Effector memory CD4-positive, alpha-beta T cell (primary cell): ENCODE measurements at regions not wholly inside any gene's neighbourhood (a gene's known extent, or its start where the extent isn't known, plus 50 kb on each side); places are given as distances from the start of the nearest gene placed in this dataset.

Experiments used
- DNase-seq, 3 donors: peaks; one replicate each; pipeline ENCODE4 v3.0.0-alpha.2; 2020
- H3K27ac ChIP-seq: 2 replicates; pipeline ENCODE4 v1.7.0; 2013; ENCODE audit warnings: mild to moderate bottlenecking, low read length, moderate library complexity; ENCODE audit not compliant: insufficient read depth, poor library complexity, severe bottlenecking
- H3K27me3 ChIP-seq: replicated peaks from 2 replicates; pipeline ENCODE4 v1.7.0; 2013; ENCODE audit warnings: mild to moderate bottlenecking, low read length; ENCODE audit not compliant: insufficient read depth, control insufficient read depth, poor library complexity, severe bottlenecking
- H3K36me3 ChIP-seq: 2 replicates; pipeline ENCODE4 v1.7.0; 2013; ENCODE audit warnings: mild to moderate bottlenecking, low read length, moderate library complexity; ENCODE audit not compliant: control insufficient read depth, insufficient read depth
- H3K4me1 ChIP-seq: 2 replicates; pipeline ENCODE4 v1.7.0; 2013; ENCODE audit warnings: low read length, mild to moderate bottlenecking; ENCODE audit not compliant: control insufficient read depth, insufficient read depth, poor library complexity, severe bottlenecking
- H3K4me3 ChIP-seq: 2 replicates; pipeline ENCODE4 v1.7.0; 2013; ENCODE audit warnings: low read length, low read depth, mild to moderate bottlenecking; ENCODE audit not compliant: insufficient read depth, poor library complexity, severe bottlenecking
- H3K9me3 ChIP-seq: 2 replicates; pipeline ENCODE4 v1.7.0; 2013; ENCODE audit warnings: mild to moderate bottlenecking, low read length, moderate library complexity; ENCODE audit not compliant: control insufficient read depth

GRCh38 chr6:91310178-91310577, 723.3 kb upstream of the MAP3K7 start:
- H3K4me3 ChIP-seq, result no peak overlapping the region
- no peaks in the 10 kb centered on the region for H3K27me3 ChIP-seq
- H3K36me3 ChIP-seq, result no peaks in the 10 kb centered on the region
- no peaks in the 10 kb centered on the region for H3K9me3 ChIP-seq
- no peaks in the 10 kb centered on the region for H3K4me1 ChIP-seq
- no peak overlapping the region for H3K27ac ChIP-seq
- DNase-seq, result no peak

DNA sequence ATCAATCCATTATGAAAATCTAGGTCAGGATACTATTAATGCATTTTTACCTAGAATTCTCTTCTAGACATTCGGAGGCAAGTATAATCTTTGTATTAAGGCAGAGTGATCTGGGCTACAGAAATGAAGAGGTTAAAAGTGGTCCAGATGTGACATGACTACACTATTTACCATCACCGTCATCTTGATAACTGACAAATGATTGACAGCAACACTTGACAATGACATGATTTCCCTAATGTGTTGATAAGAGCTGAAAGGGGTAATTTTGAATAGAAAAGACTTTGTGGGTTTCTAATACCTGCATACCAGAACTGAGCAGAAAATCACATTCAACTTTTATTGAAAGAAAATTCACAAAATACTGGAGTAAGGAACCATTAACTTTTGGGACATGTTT, 718.9 kb upstream of the MAP3K7 start:
- no peaks in the 10 kb centered on the region for H3K36me3 ChIP-seq
- no peak overlapping the region for H3K27ac ChIP-seq
- no peaks in the 10 kb centered on the region for H3K9me3 ChIP-seq
- no peaks in the 10 kb centered on the region for H3K4me1 ChIP-seq
- H3K4me3 ChIP-seq, result no peak overlapping the region
- DNase-seq, result no peak
- H3K27me3 ChIP-seq, result no peaks in the 10 kb centered on the region

DNA sequence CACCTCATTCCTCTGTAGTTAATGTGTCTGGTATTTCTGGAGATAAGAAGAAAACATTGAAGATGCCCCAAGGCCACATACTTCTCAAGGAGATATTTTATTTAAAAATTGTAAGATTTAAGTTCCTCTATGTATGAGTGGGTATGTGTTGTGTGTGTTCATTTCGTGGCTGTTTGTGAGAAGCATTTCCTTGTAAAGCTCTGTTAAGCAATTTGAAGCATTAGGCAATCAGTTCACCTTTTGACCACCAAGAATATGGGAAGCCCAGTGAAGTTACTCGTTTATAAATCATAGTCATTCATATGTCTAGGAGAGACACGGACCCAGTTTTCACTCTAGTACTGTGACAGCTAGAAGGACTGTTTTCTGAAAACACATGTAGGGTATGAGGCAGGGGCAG, 717.6 kb upstream of the MAP3K7 start:
- no peaks in the 10 kb centered on the region for H3K9me3 ChIP-seq
- no peak overlapping the region for H3K27ac ChIP-seq
- H3K4me3 ChIP-seq, result no peak overlapping the region
- no peak for DNase-seq
- H3K27me3 ChIP-seq, result no peaks in the 10 kb centered on the region
- no peaks in the 10 kb centered on the region for H3K36me3 ChIP-seq
- H3K4me1 ChIP-seq, result no peaks in the 10 kb centered on the region

DNA sequence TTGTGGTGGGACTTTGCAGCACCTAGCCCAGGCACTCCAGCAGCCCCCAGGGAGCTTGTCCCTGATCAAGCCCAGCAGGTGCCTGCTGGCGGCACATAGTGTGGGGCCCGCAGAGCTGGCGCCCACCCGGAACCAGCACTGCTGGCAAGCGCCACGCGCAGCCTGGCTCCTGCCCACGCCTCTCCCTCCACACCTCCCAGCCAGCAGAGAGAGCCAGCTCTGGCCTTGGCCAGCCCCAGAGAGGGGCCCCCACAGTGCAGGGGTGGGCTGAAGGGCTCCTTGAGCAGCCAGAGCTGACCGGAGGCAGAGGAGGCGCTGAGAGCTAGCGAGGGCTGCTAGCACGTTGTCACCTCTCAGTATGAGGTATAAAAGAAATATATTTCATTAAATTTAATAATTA, 716.5 kb upstream of the MAP3K7 start:
- Histone ChIP-seq H3K4me1 (no peaks in the 10 kb centered on the region), H3K36me3 (no peaks in the 10 kb centered on the region), H3K4me3 (no peak overlapping the region), H3K27me3 (no peaks in the 10 kb centered on the region), H3K27ac (no peak overlapping the region), H3K9me3 (no peaks in the 10 kb centered on the region)
- DNase-seq, result no peak

GRCh38 chr6:91299544-91300491, 712.9 kb upstream of the MAP3K7 start:
- no peaks in the 10 kb centered on the region for H3K9me3 ChIP-seq

GRCh38 chr6:91298543-91299145, 711.8 kb upstream of the MAP3K7 start:
- Histone ChIP-seq H3K4me3 (no peak overlapping the region), H3K4me1 (no peaks in the 10 kb centered on the region), H3K9me3 (no peaks in the 10 kb centered on the region), H3K36me3 (no peaks in the 10 kb centered on the region), H3K27ac (no peak overlapping the region), H3K27me3 (no peaks in the 10 kb centered on the region)
- DNase-seq, result no peak

More at GRCh38 chr6:91299544-91300491, 712.9 kb upstream of the MAP3K7 start:
- DNase-seq, result no peak
- Histone ChIP-seq H3K4me3 (no peak overlapping the region), H3K4me1 (no peaks in the 10 kb centered on the region), H3K27me3 (no peaks in the 10 kb centered on the region), H3K36me3 (no peaks in the 10 kb centered on the region), H3K27ac (no peak overlapping the region)

DNA sequence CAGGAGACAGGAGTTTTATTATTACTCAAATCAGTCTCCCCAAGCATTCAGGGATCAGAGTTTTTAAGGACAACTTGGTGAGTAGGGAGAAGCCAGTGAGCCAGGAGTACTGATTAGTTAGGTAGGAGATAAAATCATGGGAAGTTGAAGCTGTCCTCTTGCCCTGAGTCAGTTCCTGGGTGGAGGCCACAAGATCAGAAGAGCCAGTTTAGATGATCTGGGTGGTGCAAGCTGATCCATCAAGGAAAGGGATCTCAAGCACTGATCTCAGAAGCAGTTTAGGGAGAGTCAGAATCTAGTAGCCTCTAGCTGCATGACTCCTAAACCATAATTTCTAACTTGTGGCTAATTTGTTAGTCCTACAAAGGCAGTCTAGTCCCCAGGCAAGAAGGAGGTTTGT, 706.5 kb upstream of the MAP3K7 start:
- Histone ChIP-seq H3K4me3 (no peak overlapping the region), H3K36me3 (no peaks in the 10 kb centered on the region)
- DNase-seq, result no peak

GRCh38 chr6:91291071-91291470, 704.2 kb upstream of the MAP3K7 start:
- DNase-seq, result no peak
- no peaks in the 10 kb centered on the region for H3K9me3 ChIP-seq
- H3K27me3 ChIP-seq, result no peaks in the 10 kb centered on the region
- H3K36me3 ChIP-seq, result no peaks in the 10 kb centered on the region
- H3K4me3 ChIP-seq, result no peak overlapping the region
- H3K27ac ChIP-seq, result no peak overlapping the region
- H3K4me1 ChIP-seq, result no peaks in the 10 kb centered on the region

More for the DNA sequence above, 706.5 kb upstream of the MAP3K7 start:
- Histone ChIP-seq H3K4me1 (no peaks in the 10 kb centered on the region), H3K27me3 (no peaks in the 10 kb centered on the region), H3K9me3 (no peaks in the 10 kb centered on the region), H3K27ac (no peak overlapping the region)

- Histone ChIP-seq H3K36me3 (no peaks in the 10 kb centered on the region), H3K4me3 (no peak overlapping the region), H3K4me1 (no peaks in the 10 kb centered on the region), H3K27ac (no peak overlapping the region), H3K9me3 (no peaks in the 10 kb centered on the region), H3K27me3 (no peaks in the 10 kb centered on the region)
- no peak for DNase-seq
Measured at GRCh38 chr6:91288741-91289140, 701.9 kb upstream of the MAP3K7 start.

DNA sequence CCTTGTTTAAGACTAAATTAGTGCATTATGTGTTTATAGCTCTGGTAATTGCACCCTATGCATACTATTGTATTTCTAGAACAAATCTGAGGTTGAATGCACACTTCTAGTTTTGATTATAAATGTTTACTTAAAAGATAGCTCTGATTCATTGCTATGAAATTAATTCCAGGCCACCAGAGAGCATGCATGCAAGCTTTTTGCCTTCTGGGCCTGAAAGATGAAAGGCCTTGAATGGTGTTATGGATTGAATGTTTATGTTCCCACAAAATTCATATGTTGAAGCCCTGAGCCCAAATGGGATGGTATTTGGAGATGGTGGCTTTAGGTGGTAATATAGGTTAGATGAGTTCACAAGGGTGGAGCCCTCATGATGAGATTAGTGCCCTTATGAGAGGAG, 695.0 kb upstream of the MAP3K7 start:
- no peak overlapping the region for H3K27ac ChIP-seq
- no peaks in the 10 kb centered on the region for H3K27me3 ChIP-seq
- no peaks in the 10 kb centered on the region for H3K9me3 ChIP-seq
- no peaks in the 10 kb centered on the region for H3K36me3 ChIP-seq
- no peaks in the 10 kb centered on the region for H3K4me1 ChIP-seq
- DNase-seq, result no peak
- no peak overlapping the region for H3K4me3 ChIP-seq
